Hepatocyte (in vitro differentiated cells): ENCODE measurements at regions not wholly inside any gene's neighbourhood (a gene's known extent, or its start where the extent isn't known, plus 50 kb on each side); places are given as distances from the start of the nearest gene placed in this dataset.

ENCODE experiments used
- CTCF ChIP-seq: fragments of 200-600 bp; sonication (generic); IDR thresholded peaks from 2 replicates; pipeline ENCODE4 v1.5.1; 2016; ENCODE audit warnings: antibody characterized with exemption, mild to moderate bottlenecking; ENCODE audit not compliant: poor library complexity
- EZH2 ChIP-seq: fragments of 200-600 bp; sonication (generic); IDR thresholded peaks from 2 replicates; pipeline ENCODE4 v1.6.1; 2016; ENCODE audit warnings: antibody characterized with exemption, mild to moderate bottlenecking, borderline replicate concordance
- EZH2phosphoT487 ChIP-seq: fragments of 200-600 bp; sonication (generic); IDR thresholded peaks from one replicate; pipeline ENCODE4 v1.6.1; 2018; ENCODE audit warnings: antibody characterized with exemption, mild to moderate bottlenecking, low read depth, moderate library complexity; ENCODE audit not compliant: unreplicated experiment, severe bottlenecking

- TF ChIP-seq CTCF: no peak
- TF ChIP-seq EZH2phosphoT487: no peak
- TF ChIP-seq EZH2: no peak
Observed at GRCh38 chr12:89834676-89835075, 126.0 kb upstream of the ATP2B1 start.
